Right renal cortex interstitium (tissue), 3 donors: ENCODE measurements at regions not wholly inside any gene's neighbourhood (a gene's known extent, or its start where the extent isn't known, plus 50 kb on each side); places are given as distances from the start of the nearest gene placed in this dataset.
"Not testable (repeated sequence)": the region's sequence is repeated elsewhere in the genome, so short reads cannot be mapped to it uniquely, and the experiment has no call there.

ENCODE experiments used
- DNase-seq, 3 donors: peaks; one replicate each; pipeline ENCODE4 v3.0.0-alpha.2; 2013; ENCODE audit warnings: low read depth in 3 of 3, low spot score in 2 of 3

GRCh38 chr21:16113052-16113715 lies 383.4 kb downstream of the USP25 start:
- DNase-seq = no peak

- DNase-seq = no peak
Measured at GRCh38 chr21:16115461-16115860, 385.7 kb downstream of the USP25 start.

GRCh38 chr21:16116069-16116468 lies 386.3 kb downstream of the USP25 start:
- DNase-seq = no peak

GRCh38 chr21:16116798-16117197 lies 387.0 kb downstream of the USP25 start:
- no peak for DNase-seq

GRCh38 chr21:16117331-16117730 lies 387.5 kb downstream of the USP25 start:
- no peak for DNase-seq

- DNase-seq = no peak
Measured at GRCh38 chr21:16117851-16118590, 388.2 kb downstream of the USP25 start.

GRCh38 chr21:16124378-16125138 lies 394.8 kb downstream of the USP25 start:
- DNase-seq = peak in 1 of 3 donors; percentile 19

- DNase-seq = no peak
Measured at GRCh38 chr21:16125274-16125673, 395.5 kb downstream of the USP25 start.

GRCh38 chr21:16132453-16132852 lies 402.7 kb downstream of the USP25 start:
- DNase-seq = not testable (repeated sequence)

GRCh38 chr21:16133248-16133647 lies 403.5 kb downstream of the USP25 start:
- DNase-seq = no peak

- no peak for DNase-seq
Measured at GRCh38 chr21:16134134-16134533, 404.4 kb downstream of the USP25 start.

- no peak for DNase-seq
Measured at GRCh38 chr21:16137106-16137505, 407.3 kb downstream of the USP25 start.

- no peak for DNase-seq
Measured at GRCh38 chr21:16145052-16145451, 415.3 kb downstream of the USP25 start.

- no peak for DNase-seq
Measured at GRCh38 chr21:16145479-16145878, 415.7 kb downstream of the USP25 start.

GRCh38 chr21:16154321-16154720 lies 424.5 kb downstream of the USP25 start:
- no peak for DNase-seq

GRCh38 chr21:16154951-16155635 lies 425.3 kb downstream of the USP25 start:
- no peak for DNase-seq

GRCh38 chr21:16156841-16157489 lies 427.2 kb downstream of the USP25 start:
- no peak for DNase-seq

- no peak for DNase-seq
Measured at GRCh38 chr21:16159213-16159970, 429.6 kb downstream of the USP25 start.

- DNase-seq = no peak
Measured at GRCh38 chr21:16159971-16160350, 430.2 kb downstream of the USP25 start.

GRCh38 chr21:16162953-16163352 lies 433.2 kb downstream of the USP25 start:
- no peak for DNase-seq
